Heart right ventricle (tissue), 16 donors: ENCODE measurements at regions not wholly inside any gene's neighbourhood (a gene's known extent, or its start where the extent isn't known, plus 50 kb on each side); places are given as distances from the start of the nearest gene placed in this dataset.

ENCODE experiments used
- ATAC-seq, 8 donors: fragments of 200-7000 bp; cut with Tn5 transposase; one replicate each; pipeline ENCODE4 v1.9.1; 2020; ENCODE audit warnings: mild to moderate bottlenecking in 8 of 8, moderate library complexity in 8 of 8, moderate number of reproducible peaks in 1 of 8
- DNase-seq, 2 donors: peaks; one replicate each; pipeline ENCODE4 v3.0.0-alpha.2; 2020
- H3K27ac ChIP-seq, 10 donors: fragments of 200-600 bp; sonication (generic) in 2 of 10; one replicate each; pipeline versions ENCODE4 v1.5.0 to v1.8.0; 2020 to 2022; ENCODE audit warnings: mild to moderate bottlenecking in 3 of 10
- H3K27me3 ChIP-seq, 7 donors: fragments of 200-600 bp; one replicate each; pipeline ENCODE4 v1.8.0; 2021 to 2022; ENCODE audit warnings: mild to moderate bottlenecking in 2 of 7
- H3K36me3 ChIP-seq, 9 donors: fragments of 200-600 bp; sonication (generic) in 1 of 9; one replicate each; pipeline versions ENCODE4 v1.5.0 to v1.8.0; 2020 to 2022; ENCODE audit warnings: mild to moderate bottlenecking in 2 of 9
- H3K4me1 ChIP-seq, 9 donors: fragments of 200-600 bp; sonication (generic) in 1 of 9; one replicate each; pipeline versions ENCODE4 v1.5.0 to v1.8.0; 2020 to 2022; ENCODE audit warnings: mild to moderate bottlenecking in 4 of 9
- H3K4me3 ChIP-seq, 10 donors: fragments of 200-600 bp; sonication (generic) in 2 of 10; one replicate each; pipeline versions ENCODE4 v1.5.0 to v1.8.0; 2020 to 2022; ENCODE audit warnings: mild to moderate bottlenecking in 7 of 10, moderate library complexity in 2 of 10
- H3K9me3 ChIP-seq, 11 donors: fragments of 200-600 bp in 10 of 11; sonication (generic) in 2 of 11; one replicate each; pipeline versions ENCODE4 v1.5.0 to v1.8.0; 2013 to 2022; ENCODE audit warnings: mild to moderate bottlenecking in 2 of 11, control low read depth in 1 of 11, moderate library complexity in 1 of 11
- CTCF ChIP-seq, 9 donors: fragments of 200-600 bp; sonication (generic) in 2 of 9; IDR thresholded peaks; one replicate each; pipeline versions ENCODE4 v1.5.0 to v1.8.0; 2021 to 2022; ENCODE audit warnings: antibody characterized with exemption in 9 of 9, mild to moderate bottlenecking in 5 of 9, moderate library complexity in 1 of 9
- WGBS, 2 donors: extraction: QIAGEN DNeasy Blood & Tissue Kit; methylation state at CpG; one replicate each; pipeline ENCODE4 v1.1.7; 2013; ENCODE audit warnings: inconsistent platforms in 1 of 2; 5-methylcytosine and 5-hydroxymethylcytosine counted together
- intact Hi-C, 10 donors: fragments of 100-400 bp; cut with DNase I; formaldehyde crosslinking; loops; one replicate each; pipeline versions ENCODE4 v1.11.1 to v1.14.2; 2022
- donor health status: Arrhythmogenic right ventricular cardiomyopathy.
- donor health status: ischemic (EF 13 %, LVEDD 7.1; RV severe dilation, severe dysfunction).
- donor health status: healthy with polysubstance abuse.
- donor health status: DM: no; HTN: yes; CAD: no.
- donor health status: DM: no; HTN: no; CAD: no.
- donor health status: ischemic (EF 25% LVEDD 6.9; RV normal size, moderate dysfunction).
- donor health status: ischemic (EF 25% LVEDD 5.7; RV mildly dilated, moderate dysfunction).
- donor health status: healthy.
- donor health status: DM: yes; HTN: yes; CAD: no.
- donor health status: Ischemic cardiomyopathy.
- donor health status: ischemic (EF 35%, LVEDD 5.7; RV mildly dilated, moderate dysfunction).
- donor health status: nonischemic (EF 11% LVEDD 7.7; RV severe dilation, severe dysfunction).
- donor health status: DM: yes; HTN: yes; CAD: no.
- donor health status: PGD.
- donor health status: ischemic (EF 29% LVEDD 5.4; RV normal size, mild dysfunction).
- donor health status: nonischemic (EF 23%, LVEDD 6.1; RV moderate dilation, normal function).

GRCh38 chr22:34847072-34847471, 218.9 kb upstream of the ISX start:
- H3K36me3 ChIP-seq: no peaks in the 10 kb centered on the region
- intact Hi-C loops: no loop called here
- no peak overlapping the region for H3K27ac ChIP-seq
- DNase-seq (no peak), ATAC-seq (no peak)
- no peak overlapping the region for H3K4me3 ChIP-seq
- no peaks in the 10 kb centered on the region for H3K4me1 ChIP-seq
- peaks cover 0 to 15% (median 5%) of the 10 kb centered on the region in 7 donors for H3K27me3 ChIP-seq
- WGBS, 2 donors: 31 to 39% methylated on average over 1 of the region's 1 CpG
- H3K9me3 ChIP-seq: peaks cover 0 to 2% (median 0%) of the 10 kb centered on the region in 11 donors
- TF ChIP-seq CTCF (IDR thresholded peaks at IDR 0.05): no peak

- H3K4me1 ChIP-seq: no peaks in the 10 kb centered on the region
- DNase-seq: no peak
- intact Hi-C loops: no loop called here
- no peak overlapping the region for H3K4me3 ChIP-seq
- no peak overlapping the region for H3K27ac ChIP-seq
- ATAC-seq: no peak
- TF ChIP-seq CTCF (IDR thresholded peaks at IDR 0.05): no peak
- H3K9me3 ChIP-seq: no peaks in the 10 kb centered on the region
- WGBS, 2 donors: 56 to 58% methylated on average over 4 of the region's 4 CpGs
- H3K36me3 ChIP-seq: no peaks in the 10 kb centered on the region
- peaks cover 0 to 15% (median 4%) of the 10 kb centered on the region in 7 donors for H3K27me3 ChIP-seq
These were observed 216.0 kb upstream of the ISX start for GRCh38 chr22:34849965-34850364.

- intact Hi-C loops: no loop called here
- Histone ChIP-seq H3K27ac (no peak overlapping the region), H3K27me3 (peaks cover 0 to 3% (median 0%) of the 10 kb centered on the region in 7 donors), H3K4me3 (no peak overlapping the region), H3K4me1 (no peaks in the 10 kb centered on the region), H3K36me3 (no peaks in the 10 kb centered on the region), H3K9me3 (no peaks in the 10 kb centered on the region)
- TF ChIP-seq CTCF (IDR thresholded peaks at IDR 0.05): no peak
- ATAC-seq (no peak), DNase-seq (no peak)
- 41 to 43% methylated on average over 4 of the region's 4 CpGs for WGBS, 2 donors
These were observed 213.9 kb upstream of the ISX start for GRCh38 chr22:34851918-34852662.

GRCh38 chr22:34855471-34855870, 210.5 kb upstream of the ISX start:
- no peaks in the 10 kb centered on the region for H3K36me3 ChIP-seq
- H3K4me3 ChIP-seq: no peak overlapping the region
- no peak for ATAC-seq
- intact Hi-C loops: no loop called here
- H3K27ac ChIP-seq: no peak overlapping the region
- no peak for DNase-seq
- H3K4me1 ChIP-seq: no peaks in the 10 kb centered on the region
- no peak for TF ChIP-seq CTCF (IDR thresholded peaks at IDR 0.05)
- peaks cover 0 to 15% (median 0%) of the 10 kb centered on the region in 11 donors for H3K9me3 ChIP-seq
- no peaks in the 10 kb centered on the region for H3K27me3 ChIP-seq
- 90% methylated on average over 5 of the region's 5 CpGs for WGBS, 2 donors
